ENCODE measurements at regions not wholly inside any gene's neighbourhood (a gene's known extent, or its start where the extent isn't known, plus 50 kb on each side); places are given as distances from the start of the nearest gene placed in this dataset.
A peak's percentile ranks its signal among the peaks of the same experiment; 100 is the strongest.

DNA sequence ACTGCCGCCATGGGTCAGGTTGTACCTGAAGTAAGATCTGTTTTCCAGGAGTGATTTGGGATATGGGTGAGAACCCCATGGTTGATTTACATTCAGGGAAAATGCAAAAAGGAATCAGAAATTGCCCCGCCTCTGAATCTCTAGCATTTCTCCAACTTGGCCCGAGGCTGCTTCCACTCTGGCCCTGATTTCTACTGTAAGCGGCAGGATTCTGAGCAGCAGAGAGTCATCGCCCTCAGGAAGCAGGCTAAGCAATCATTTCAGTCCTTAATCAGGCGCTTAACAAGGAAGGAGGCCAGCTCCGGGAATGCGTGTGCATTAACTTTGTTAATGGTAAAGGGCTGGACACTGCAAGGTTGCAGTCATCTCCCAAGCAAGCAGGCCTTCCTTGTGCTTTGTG, 88.5 kb upstream of the DHX15 start:
- H3K9me3 ChIP-seq = peaks cover 0 to 7% (median 0%) of the 10 kb centered on the region in 4 donors
- H3K36me3 ChIP-seq = no peaks in the 10 kb centered on the region
- H3K4me3 ChIP-seq = no peak overlapping the region
- H3K27ac ChIP-seq = no peak overlapping the region
- ATAC-seq (ENCODE audit: low FRiP score in 2 of 2) (no peak), DNase-seq (no peak)
- TF ChIP-seq, protein P1, sequence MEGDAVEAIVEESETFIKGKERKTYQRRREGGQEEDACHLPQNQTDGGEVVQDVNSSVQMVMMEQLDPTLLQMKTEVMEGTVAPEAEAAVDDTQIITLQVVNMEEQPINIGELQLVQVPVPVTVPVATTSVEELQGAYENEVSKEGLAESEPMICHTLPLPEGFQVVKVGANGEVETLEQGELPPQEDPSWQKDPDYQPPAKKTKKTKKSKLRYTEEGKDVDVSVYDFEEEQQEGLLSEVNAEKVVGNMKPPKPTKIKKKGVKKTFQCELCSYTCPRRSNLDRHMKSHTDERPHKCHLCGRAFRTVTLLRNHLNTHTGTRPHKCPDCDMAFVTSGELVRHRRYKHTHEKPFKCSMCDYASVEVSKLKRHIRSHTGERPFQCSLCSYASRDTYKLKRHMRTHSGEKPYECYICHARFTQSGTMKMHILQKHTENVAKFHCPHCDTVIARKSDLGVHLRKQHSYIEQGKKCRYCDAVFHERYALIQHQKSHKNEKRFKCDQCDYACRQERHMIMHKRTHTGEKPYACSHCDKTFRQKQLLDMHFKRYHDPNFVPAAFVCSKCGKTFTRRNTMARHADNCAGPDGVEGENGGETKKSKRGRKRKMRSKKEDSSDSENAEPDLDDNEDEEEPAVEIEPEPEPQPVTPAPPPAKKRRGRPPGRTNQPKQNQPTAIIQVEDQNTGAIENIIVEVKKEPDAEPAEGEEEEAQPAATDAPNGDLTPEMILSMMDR (IDR thresholded peaks at IDR 0.05) = no peak
- no peak for TF ChIP-seq POLR2A (IDR thresholded peaks at IDR 0.05)
- no peak for TF ChIP-seq EP300 (IDR thresholded peaks at IDR 0.05)
- no peak for TF ChIP-seq POLR2AphosphoS5 (IDR thresholded peaks at IDR 0.05)
- no peaks in the 10 kb centered on the region for H3K27me3 ChIP-seq
- H3K4me1 ChIP-seq = no peaks in the 10 kb centered on the region
- WGBS, 2 donors = 71 to 81% methylated on average over 3 to 8 of the region's 8 CpGs

DNA sequence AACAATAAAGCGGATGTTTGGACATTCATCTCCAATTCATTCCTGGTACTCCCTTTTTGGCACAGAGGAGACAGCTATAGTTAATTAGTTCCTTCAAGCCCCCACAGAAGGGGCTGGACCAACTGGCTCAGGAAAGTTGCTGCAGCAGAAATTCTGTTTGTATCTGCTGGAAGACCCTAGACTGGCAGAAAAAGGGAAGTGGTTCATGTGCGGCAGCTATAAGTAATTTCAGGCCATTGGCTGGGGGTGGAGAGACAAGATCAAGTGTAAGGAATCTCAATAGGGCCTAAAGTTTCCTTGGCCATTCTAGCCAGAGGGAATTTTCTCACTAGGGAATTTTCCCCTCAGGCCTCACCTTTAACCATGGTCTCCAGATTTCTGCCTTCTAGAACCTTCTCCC, 89.9 kb upstream of the DHX15 start:
- Histone ChIP-seq H3K4me3 (no peak overlapping the region), H3K27me3 (no peaks in the 10 kb centered on the region), H3K9me3 (peaks cover 0 to 7% (median 0%) of the 10 kb centered on the region in 4 donors), H3K4me1 (no peaks in the 10 kb centered on the region), H3K36me3 (no peaks in the 10 kb centered on the region), H3K27ac (no peak overlapping the region)
- 54 to 73% methylated on average over 1 to 2 of the region's 2 CpGs for WGBS, 2 donors
- DNase-seq (no peak), ATAC-seq (ENCODE audit: low FRiP score in 2 of 2) (no peak)
- TF ChIP-seq, protein P1 (IDR thresholded peaks at IDR 0.05) = no peak
- TF ChIP-seq EP300 (IDR thresholded peaks at IDR 0.05) (no peak), POLR2A (IDR thresholded peaks at IDR 0.05) (no peak), POLR2AphosphoS5 (IDR thresholded peaks at IDR 0.05) (no peak)

DNA sequence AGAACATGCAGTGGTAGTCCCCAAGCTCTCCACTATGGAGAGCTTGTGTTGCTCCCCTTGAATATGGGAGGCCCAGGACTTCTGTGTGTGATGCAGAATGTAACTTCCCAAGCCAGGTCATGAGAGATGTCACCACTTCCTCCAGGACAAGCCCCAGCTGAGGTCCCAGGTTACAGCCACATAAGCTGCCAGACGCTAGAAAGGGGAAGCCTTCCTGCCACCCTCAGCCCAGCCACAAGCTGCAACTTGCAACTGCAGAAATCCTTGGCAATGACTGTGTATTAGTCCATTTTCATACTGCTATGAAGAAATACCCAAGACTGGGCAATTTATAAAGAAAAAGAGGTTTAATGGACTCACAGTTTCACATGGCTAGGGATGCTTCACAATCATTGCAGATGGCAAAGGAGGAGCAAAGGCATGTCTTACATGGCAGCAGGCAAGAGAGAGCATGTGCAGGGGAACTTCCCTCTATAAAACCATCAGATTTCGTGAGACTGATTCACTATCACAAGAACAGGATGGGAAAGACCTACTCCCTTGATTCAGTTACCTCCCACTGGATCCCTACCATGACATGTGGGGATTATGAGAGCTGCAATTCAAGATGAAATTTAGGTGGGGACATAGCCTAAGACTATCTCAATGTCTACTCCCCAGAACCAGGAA, 91.5 kb upstream of the DHX15 start:
- TF ChIP-seq POLR2AphosphoS5 (IDR thresholded peaks at IDR 0.05) (no peak), EP300 (IDR thresholded peaks at IDR 0.05) (no peak), POLR2A (IDR thresholded peaks at IDR 0.05) (no peak)
- no peak for DNase-seq

DNA sequence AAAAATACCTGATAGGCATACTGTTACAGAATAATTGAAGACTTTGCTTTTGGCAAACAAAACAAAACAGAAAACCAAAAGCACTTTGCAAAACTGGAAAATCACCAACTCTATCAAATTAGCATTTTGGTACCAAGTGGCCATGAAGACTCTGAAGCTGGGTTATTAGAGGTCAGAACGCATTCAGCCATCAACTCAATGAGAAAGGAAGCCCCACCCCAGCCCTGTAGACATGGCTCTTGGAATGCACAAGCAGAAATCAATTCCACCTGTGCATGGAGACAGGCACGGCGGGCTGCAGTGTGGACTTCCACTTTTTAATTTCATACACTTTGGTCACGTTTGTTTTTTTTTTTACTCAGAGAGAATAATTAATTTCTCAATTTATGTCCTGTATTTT, 93.6 kb upstream of the DHX15 start:
- Histone ChIP-seq H3K4me1 (peaks cover 0 to 3% (median 0%) of the 10 kb centered on the region in 4 donors), H3K27ac (no peak overlapping the region), H3K36me3 (no peaks in the 10 kb centered on the region), H3K27me3 (no peaks in the 10 kb centered on the region), H3K9me3 (peaks cover 0 to 7% (median 0%) of the 10 kb centered on the region in 4 donors), H3K4me3 (no peak overlapping the region)
- DNase-seq (no peak), ATAC-seq (ENCODE audit: low FRiP score in 2 of 2) (no peak)
- 55 to 65% methylated on average over 4 of the region's 4 CpGs for WGBS, 2 donors
- TF ChIP-seq EP300 (IDR thresholded peaks at IDR 0.05) (no peak), POLR2A (IDR thresholded peaks at IDR 0.05) (no peak), POLR2AphosphoS5 (IDR thresholded peaks at IDR 0.05) (no peak)
- TF ChIP-seq, protein P1 (IDR thresholded peaks at IDR 0.05) = no peak

More for the DNA sequence above, 91.5 kb upstream of the DHX15 start:
- Histone ChIP-seq H3K4me3 (no peak overlapping the region), H3K36me3 (no peaks in the 10 kb centered on the region), H3K9me3 (peaks cover 0 to 7% (median 0%) of the 10 kb centered on the region in 4 donors), H3K27ac (no peak overlapping the region), H3K4me1 (peaks cover 0 to 3% (median 0%) of the 10 kb centered on the region in 4 donors), H3K27me3 (no peaks in the 10 kb centered on the region)
- WGBS, 2 donors = 51 to 74% methylated on average over 2 of the region's 2 CpGs
- peak in 1 of 2 donors; percentile 32 for ATAC-seq (ENCODE audit: low FRiP score in 2 of 2)

DNA sequence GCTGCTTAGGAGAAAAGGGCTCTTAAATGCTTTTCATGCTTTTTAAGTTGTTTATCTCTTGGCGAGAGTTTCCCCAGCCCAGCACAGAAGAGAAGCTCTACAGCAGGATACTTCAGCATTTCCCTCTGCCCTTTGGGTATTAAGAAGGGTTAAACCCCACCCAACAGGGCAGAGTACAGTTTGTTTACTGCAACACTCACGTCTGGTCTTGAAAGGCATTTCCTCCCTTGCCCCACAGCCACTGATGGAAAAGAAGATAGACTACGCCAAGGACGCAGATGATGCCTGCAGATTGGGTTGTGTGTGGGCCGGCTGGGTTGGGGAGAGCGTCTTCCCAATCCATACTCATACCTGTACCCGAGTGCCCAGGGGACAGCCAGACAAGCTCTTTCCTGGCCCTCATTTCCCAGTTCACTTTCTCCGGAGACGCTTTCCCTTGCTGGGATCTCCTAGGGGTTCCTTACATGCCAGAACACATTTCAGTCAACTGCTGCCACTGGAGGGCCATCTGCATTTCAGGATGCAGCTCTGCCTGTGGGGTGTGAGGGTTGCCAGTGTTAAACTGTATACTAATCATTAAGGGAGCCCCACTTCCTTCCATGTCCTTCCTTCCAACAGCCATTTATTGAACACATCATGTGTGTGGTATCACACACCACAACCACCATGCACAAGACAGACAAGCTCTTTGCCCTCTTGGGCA, 96.5 kb upstream of the DHX15 start:
- Histone ChIP-seq H3K36me3 (no peaks in the 10 kb centered on the region), H3K27me3 (no peaks in the 10 kb centered on the region), H3K9me3 (peaks cover 0 to 3% (median 0%) of the 10 kb centered on the region in 4 donors), H3K27ac (no peak overlapping the region), H3K4me3 (no peak overlapping the region), H3K4me1 (peaks cover 0 to 3% (median 0%) of the 10 kb centered on the region in 4 donors)
- DNase-seq (no peak), ATAC-seq (ENCODE audit: low FRiP score in 2 of 2) (no peak)
- 49 to 59% methylated on average over 9 of the region's 9 CpGs for WGBS, 2 donors
- TF ChIP-seq POLR2AphosphoS5 (IDR thresholded peaks at IDR 0.05) (no peak), EP300 (IDR thresholded peaks at IDR 0.05) (no peak), POLR2A (IDR thresholded peaks at IDR 0.05) (no peak)
- TF ChIP-seq, protein P1 (IDR thresholded peaks at IDR 0.05) = no peak

Measured in upper lobe of left lung (tissue), 6 donors.